ENCODE measurements at regions not wholly inside any gene's neighbourhood (a gene's known extent, or its start where the extent isn't known, plus 50 kb on each side); places are given as distances from the start of the nearest gene placed in this dataset.
"Not testable (repeated sequence)": the region's sequence is repeated elsewhere in the genome, so short reads cannot be mapped to it uniquely, and the experiment has no call there.

DNA sequence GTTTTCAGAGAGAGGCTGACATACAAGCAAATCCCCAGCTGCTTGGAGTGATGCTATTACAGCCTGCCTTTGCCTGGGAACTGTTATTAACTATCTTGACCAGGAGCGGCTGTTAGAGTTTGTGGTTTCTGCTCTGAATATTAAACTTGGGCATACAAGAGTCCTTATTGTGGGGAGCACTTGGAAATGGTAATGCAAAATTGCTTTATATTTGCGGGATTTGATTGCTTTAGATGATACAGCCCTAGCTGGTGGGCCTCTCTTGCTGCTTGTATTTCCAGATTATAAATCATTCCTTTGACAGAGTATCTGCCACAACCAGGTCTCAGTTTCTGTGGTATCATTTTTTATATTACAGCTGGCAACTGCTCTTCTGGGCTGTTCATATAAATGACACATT, 101.9 kb upstream of the FAM204A start:
- DNase-seq (ENCODE audit: insufficient read length), result no peak
- TF ChIP-seq POLR2AphosphoS5 (IDR thresholded peaks at IDR 0.05; ENCODE audit: low read depth, low read length), result no peak
- no peak for TF ChIP-seq POLR2A (IDR thresholded peaks at IDR 0.05; ENCODE audit: low read depth, low read length)
- TF ChIP-seq TAF1 (IDR thresholded peaks at IDR 0.05; ENCODE audit: borderline replicate concordance, low read depth, low read length), result no peak
- FAIRE-seq, result no peak

DNA sequence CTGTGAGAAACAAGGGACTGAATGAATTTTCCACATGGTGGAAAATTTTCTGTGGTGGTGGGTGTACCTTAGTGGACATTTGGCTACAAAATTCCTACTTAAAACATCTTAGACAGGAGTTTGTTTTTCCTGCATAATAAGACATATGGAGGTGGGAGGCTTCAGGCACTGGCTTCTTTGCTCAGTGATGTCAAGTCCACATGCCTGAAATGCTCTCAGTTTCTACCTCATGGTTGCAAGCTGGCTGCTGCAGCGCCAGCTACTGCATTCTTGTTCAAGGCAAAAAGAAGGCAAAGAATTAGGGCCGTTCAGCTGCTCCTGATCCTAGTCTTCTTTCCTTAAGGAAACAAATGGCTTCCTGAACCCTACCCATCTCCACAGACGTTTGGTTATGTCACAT, 99.9 kb upstream of the FAM204A start:
- TF ChIP-seq POLR2AphosphoS5 (IDR thresholded peaks at IDR 0.05; ENCODE audit: low read depth, low read length) (no peak), POLR2A (IDR thresholded peaks at IDR 0.05; ENCODE audit: low read depth, low read length) (no peak), TAF1 (IDR thresholded peaks at IDR 0.05; ENCODE audit: borderline replicate concordance, low read depth, low read length) (no peak)
- FAIRE-seq (no peak), DNase-seq (ENCODE audit: insufficient read length) (no peak)

DNA sequence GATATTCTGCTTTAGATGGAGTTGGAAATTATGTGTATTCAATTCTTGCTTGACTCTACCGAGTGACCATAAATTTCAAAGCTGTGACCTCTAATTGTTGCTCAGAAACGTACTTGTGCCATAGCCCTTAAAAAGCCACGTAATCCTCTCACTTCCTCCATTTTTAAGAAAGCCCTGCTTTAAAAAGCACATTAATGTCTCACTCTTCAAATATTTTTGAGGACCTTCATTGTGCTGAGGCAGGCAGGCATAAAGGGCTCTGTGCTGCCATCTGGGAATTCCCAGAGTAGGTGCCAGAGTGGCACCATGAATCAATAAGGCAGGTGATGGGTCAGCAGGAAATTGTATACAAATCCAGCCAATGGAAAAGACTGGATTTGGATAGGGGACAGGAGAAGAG, 97.7 kb upstream of the FAM204A start:
- FAIRE-seq (no peak), DNase-seq (ENCODE audit: insufficient read length) (no peak)
- no peak for TF ChIP-seq POLR2A (IDR thresholded peaks at IDR 0.05; ENCODE audit: low read depth, low read length)
- no peak for TF ChIP-seq POLR2AphosphoS5 (IDR thresholded peaks at IDR 0.05; ENCODE audit: low read depth, low read length)
- no peak for TF ChIP-seq TAF1 (IDR thresholded peaks at IDR 0.05; ENCODE audit: borderline replicate concordance, low read depth, low read length)

DNA sequence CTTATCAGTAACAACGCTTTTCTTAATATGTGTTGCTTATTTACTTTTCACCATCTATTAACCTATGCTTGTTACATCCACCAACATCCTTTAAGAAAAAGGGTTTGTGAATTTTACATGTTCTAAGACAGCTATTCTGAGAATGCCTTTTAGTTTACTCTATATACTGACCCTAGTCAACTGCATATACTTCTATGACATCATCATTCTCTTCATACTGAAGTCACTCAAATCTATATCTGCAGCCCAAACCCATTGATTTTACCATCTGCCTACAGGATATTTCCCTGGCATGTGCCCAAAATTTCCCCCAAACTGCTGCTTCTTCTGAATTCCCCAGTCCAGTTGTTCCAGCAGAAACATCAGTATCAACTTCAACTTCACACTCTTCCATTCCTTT, 94.6 kb upstream of the FAM204A start:
- FAIRE-seq (no peak), DNase-seq (ENCODE audit: insufficient read length) (no peak)
- TF ChIP-seq TAF1 (IDR thresholded peaks at IDR 0.05; ENCODE audit: borderline replicate concordance, low read depth, low read length), result no peak
- no peak for TF ChIP-seq POLR2A (IDR thresholded peaks at IDR 0.05; ENCODE audit: low read depth, low read length)

DNA sequence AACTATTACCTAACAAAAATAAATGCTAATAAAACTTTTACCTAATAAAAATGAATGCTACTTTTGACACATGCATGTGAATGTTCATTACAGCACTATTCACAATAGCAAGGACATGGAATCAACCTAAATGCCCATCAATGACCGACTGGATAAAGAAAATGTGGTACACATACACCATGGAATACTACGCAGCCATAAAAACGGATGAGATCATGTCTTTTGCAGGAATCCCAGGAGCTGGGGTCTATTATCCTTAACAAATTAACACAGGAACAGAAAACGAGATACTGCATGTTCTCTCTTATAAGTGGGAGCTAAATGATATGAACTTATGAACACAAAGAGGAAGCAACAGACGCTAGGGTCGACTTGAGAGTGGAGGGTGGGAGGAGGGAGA, 88.1 kb upstream of the FAM204A start:
- DNase-seq (ENCODE audit: insufficient read length) (no peak), FAIRE-seq (no peak)
- no peak for TF ChIP-seq TAF1 (IDR thresholded peaks at IDR 0.05; ENCODE audit: borderline replicate concordance, low read depth, low read length)
- no peak for TF ChIP-seq POLR2AphosphoS5 (IDR thresholded peaks at IDR 0.05; ENCODE audit: low read depth, low read length)
- no peak for TF ChIP-seq POLR2A (IDR thresholded peaks at IDR 0.05; ENCODE audit: low read depth, low read length)

DNA sequence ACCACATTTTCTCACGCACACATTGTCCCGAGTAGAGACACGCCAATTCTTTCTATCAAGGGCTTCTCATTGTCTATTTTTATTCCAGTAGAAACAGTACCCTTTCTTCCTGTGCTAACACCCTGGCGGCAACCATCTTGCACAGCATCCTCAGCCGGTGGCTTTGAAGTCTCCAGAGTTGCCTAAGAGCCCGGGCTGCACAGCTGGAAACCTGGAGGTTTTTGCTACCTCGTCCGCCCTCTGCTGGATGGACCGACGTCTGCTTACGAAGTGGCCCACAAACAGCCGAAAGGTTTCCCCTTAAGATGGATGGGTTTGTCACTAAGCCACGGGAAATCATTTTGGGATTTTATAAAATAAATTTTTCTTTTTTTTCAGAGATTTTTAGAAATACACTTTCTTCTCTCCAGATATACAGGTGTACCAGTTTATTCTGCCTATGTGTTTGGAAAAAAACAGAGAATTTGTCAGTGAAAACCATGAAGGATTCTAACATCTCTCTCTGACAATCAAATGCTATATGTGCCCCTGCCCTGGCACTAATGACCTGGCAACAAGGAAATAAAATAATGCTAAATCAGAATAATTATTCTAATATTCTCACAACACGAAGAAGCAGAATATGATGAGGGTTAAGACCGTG, 81.8 kb upstream of the FAM204A start:
- no peak for TF ChIP-seq POLR2A (IDR thresholded peaks at IDR 0.05; ENCODE audit: low read depth, low read length)
- TF ChIP-seq POLR2AphosphoS5 (IDR thresholded peaks at IDR 0.05; ENCODE audit: low read depth, low read length), result no peak
- TF ChIP-seq TAF1 (IDR thresholded peaks at IDR 0.05; ENCODE audit: borderline replicate concordance, low read depth, low read length), result no peak
- DNase-seq (ENCODE audit: insufficient read length) (peak; percentile 8), FAIRE-seq (peak; percentile 50)

DNA sequence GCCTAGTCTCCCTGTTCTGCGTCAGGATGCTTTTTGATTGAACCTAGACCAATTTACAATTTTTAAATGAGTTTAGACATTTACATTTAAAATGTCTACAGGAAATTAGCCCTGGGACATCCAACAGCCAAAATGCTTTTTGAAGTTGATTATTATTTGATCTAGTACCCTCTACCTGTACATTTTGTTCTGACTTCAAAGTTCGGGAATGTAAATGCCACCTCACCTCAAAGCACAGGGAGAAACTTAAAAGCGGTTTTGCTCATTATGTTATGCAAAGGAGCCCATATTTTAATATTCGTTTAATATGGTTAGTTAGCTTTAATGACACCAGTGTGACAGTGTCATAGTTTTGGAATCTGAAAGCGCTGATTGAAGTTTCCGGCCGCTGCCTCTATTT, 80.1 kb upstream of the FAM204A start:
- DNase-seq (ENCODE audit: insufficient read length), result no peak
- TF ChIP-seq POLR2A (IDR thresholded peaks at IDR 0.05; ENCODE audit: low read depth, low read length) (no peak), TAF1 (IDR thresholded peaks at IDR 0.05; ENCODE audit: borderline replicate concordance, low read depth, low read length) (no peak), POLR2AphosphoS5 (IDR thresholded peaks at IDR 0.05; ENCODE audit: low read depth, low read length) (no peak)
- FAIRE-seq, result no peak

DNA sequence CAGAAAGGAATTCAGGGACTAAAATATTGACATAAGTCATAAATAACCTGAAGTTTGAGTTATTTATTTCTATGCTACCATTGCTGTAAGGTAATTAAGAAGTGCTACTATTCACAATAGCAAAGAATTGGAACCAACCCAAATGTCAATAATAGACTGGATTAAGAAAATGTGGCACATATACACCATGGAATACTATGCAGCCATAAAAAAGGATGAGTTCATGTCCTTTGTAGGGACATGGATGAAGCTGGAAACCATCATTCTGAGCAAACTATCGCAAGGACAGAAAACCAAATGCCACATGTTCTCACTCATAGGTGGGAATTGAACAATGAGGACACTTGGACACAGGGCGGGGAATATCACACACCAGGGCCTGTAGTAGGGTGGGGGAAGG, 77.9 kb upstream of the FAM204A start:
- FAIRE-seq, result not testable (repeated sequence)

DNA sequence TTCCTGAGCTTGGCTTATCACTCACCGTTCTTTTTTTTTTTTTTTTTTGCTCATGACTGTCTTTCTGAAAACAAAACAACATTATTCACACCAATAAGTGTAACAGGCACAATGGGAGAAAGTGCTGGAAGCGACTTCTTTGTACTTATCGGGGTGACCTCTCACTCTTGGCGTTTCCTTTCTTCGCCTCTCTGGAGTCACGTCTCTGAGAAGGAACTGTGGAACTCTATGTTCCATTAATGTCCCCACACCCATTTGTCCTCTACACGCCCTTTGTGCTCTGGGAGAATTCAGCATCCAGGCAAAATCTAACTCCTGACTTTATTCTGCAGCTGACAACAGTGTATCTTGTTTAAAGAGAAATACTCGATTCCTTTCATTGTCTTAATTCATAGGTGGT, 70.8 kb upstream of the FAM204A start:
- DNase-seq (ENCODE audit: insufficient read length), result no peak
- TF ChIP-seq TAF1 (IDR thresholded peaks at IDR 0.05; ENCODE audit: borderline replicate concordance, low read depth, low read length) (no peak), POLR2AphosphoS5 (IDR thresholded peaks at IDR 0.05; ENCODE audit: low read depth, low read length) (no peak), POLR2A (IDR thresholded peaks at IDR 0.05; ENCODE audit: low read depth, low read length) (no peak)
- no peak for FAIRE-seq

More for the DNA sequence above, 77.9 kb upstream of the FAM204A start:
- DNase-seq (ENCODE audit: insufficient read length), result not testable (repeated sequence)

DNA sequence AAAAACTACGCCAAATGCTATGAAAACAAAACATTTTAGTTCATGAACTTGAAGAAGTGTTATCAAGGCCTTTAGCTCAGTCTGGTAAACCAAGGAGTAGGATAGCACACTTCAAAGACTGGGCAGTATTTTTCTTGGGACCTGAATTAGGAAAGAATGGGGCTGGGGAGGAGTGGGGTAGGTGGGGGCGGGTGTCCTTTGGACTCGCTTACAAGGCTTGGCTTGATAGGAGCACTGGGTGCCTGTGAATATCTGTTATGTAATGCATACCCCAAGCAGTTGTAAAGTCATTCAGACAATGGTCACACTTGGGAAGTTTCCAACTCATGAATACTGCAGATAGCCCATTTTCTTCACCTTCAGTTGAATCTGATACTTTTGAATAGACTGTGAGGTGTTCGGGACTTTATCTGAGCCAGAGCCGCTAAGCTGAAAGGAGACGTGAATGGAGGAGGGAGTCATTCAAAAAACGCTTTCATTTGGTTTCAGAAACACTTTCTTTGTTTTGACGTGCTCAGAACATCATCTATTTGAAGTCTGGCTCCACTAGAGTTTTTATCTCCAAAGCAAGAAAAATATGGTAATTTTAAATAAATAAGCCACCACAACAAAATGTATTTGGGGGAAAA, 70.1 kb upstream of the FAM204A start:
- DNase-seq (ENCODE audit: insufficient read length) (no peak), FAIRE-seq (no peak)
- TF ChIP-seq POLR2AphosphoS5 (IDR thresholded peaks at IDR 0.05; ENCODE audit: low read depth, low read length) (no peak), TAF1 (IDR thresholded peaks at IDR 0.05; ENCODE audit: borderline replicate concordance, low read depth, low read length) (no peak), POLR2A (IDR thresholded peaks at IDR 0.05; ENCODE audit: low read depth, low read length) (no peak)

DNA sequence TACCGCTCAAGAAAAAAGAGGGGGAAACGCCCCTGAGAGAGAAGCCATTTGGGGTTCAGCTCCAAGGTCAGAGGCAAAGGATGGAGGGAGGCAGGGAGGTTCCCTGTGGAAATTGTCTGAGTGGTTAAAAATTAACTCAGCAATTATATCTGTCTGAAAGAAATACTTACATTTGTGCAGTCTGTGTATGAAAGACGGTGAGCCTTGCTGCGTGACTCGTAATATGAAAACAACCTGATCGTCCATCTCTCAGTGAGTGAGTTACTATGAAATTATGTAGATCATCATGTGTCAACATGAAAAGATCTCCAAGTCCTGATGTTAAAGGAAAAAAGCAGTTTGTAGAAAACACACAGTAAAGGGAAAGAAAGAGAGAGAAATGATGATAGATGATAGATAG, 67.2 kb upstream of the FAM204A start:
- no peak for FAIRE-seq

DNA sequence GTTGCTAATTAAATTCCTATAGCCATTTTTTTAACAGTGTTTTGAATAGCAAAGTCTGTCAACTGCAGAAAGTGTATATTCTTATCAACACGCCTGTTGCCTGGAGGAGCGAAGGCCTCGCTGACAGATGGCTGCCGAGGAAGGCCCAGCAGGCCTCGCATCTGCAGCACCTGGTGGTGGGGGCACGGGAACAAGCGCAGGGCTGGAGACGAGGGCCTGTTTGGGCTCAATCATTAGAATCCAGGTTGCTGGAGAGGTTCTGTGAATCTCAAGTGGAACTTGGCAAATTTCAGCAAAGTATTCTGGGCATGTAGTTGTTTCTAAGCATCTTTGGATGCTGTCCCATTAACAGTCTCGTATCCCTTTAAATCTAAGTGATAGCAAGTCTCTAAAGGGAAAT, 66.1 kb upstream of the FAM204A start:
- FAIRE-seq, result no peak
- DNase-seq (ENCODE audit: insufficient read length), result no peak
- no peak for TF ChIP-seq POLR2AphosphoS5 (IDR thresholded peaks at IDR 0.05; ENCODE audit: low read depth, low read length)
- TF ChIP-seq TAF1 (IDR thresholded peaks at IDR 0.05; ENCODE audit: borderline replicate concordance, low read depth, low read length), result no peak
- no peak for TF ChIP-seq POLR2A (IDR thresholded peaks at IDR 0.05; ENCODE audit: low read depth, low read length)

More for the DNA sequence above, 67.2 kb upstream of the FAM204A start:
- DNase-seq (ENCODE audit: insufficient read length), result no peak
- TF ChIP-seq POLR2A (IDR thresholded peaks at IDR 0.05; ENCODE audit: low read depth, low read length), result no peak

DNA sequence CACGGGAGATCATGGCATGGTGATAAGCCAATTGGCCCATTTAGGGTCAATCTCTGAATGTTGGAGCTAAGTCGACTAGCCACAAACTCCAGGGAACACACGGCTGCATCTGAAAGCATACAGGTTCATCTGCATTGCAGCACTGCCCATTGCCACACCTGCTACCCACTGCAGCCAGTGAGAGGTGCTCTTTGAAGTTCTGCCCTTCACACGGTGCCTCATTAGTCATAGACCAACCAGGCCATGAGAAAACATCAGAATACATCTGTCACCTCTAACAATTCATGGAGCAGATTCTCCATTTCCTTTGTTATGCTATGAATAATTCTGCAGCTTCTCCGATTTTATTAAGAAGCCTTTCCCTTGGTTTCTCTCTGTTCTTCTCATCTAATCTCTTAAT, 65.7 kb upstream of the FAM204A start:
- DNase-seq (ENCODE audit: insufficient read length), result no peak
- FAIRE-seq, result no peak
- TF ChIP-seq POLR2A (IDR thresholded peaks at IDR 0.05; ENCODE audit: low read depth, low read length) (no peak), TAF1 (IDR thresholded peaks at IDR 0.05; ENCODE audit: borderline replicate concordance, low read depth, low read length) (no peak), POLR2AphosphoS5 (IDR thresholded peaks at IDR 0.05; ENCODE audit: low read depth, low read length) (no peak)
